Cardiac fibroblast (primary cell): ENCODE measurements at regions not wholly inside any gene's neighbourhood (a gene's known extent, or its start where the extent isn't known, plus 50 kb on each side); places are given as distances from the start of the nearest gene placed in this dataset.
A peak's percentile ranks its signal among the peaks of the same experiment; 100 is the strongest.

Experiments used
- DNase-seq, 2 donors: peaks; one replicate each; pipeline versions ENCODE4 v3.0.0 to v3.0.0-alpha.2; 2010; ENCODE audit warnings: low read depth in 2 of 2
- H3K4me3 ChIP-seq, 2 donors: replicated peaks in 1 of 2; 1 replicate in 1 of 2; 2 replicates in 1 of 2; pipeline ENCODE4 v1.5.1; 2011; ENCODE audit warnings: low read depth in 2 of 2, low read length in 2 of 2, mild to moderate bottlenecking in 2 of 2, moderate library complexity in 1 of 2
- CTCF ChIP-seq: IDR thresholded peaks from one replicate; pipeline ENCODE4 v1.5.1; 2011; ENCODE audit warnings: low read depth, mild to moderate bottlenecking, low read length, inconsistent platforms

- no peak for TF ChIP-seq CTCF
- no peak for DNase-seq
- H3K4me3 ChIP-seq: no peak overlapping the region
Measured at GRCh38 chrX:40331762-40332161, 234.0 kb upstream of the BCOR start.

GRCh38 chrX:40331353-40331752 lies 233.6 kb upstream of the BCOR start:
- no peak for DNase-seq

DNA sequence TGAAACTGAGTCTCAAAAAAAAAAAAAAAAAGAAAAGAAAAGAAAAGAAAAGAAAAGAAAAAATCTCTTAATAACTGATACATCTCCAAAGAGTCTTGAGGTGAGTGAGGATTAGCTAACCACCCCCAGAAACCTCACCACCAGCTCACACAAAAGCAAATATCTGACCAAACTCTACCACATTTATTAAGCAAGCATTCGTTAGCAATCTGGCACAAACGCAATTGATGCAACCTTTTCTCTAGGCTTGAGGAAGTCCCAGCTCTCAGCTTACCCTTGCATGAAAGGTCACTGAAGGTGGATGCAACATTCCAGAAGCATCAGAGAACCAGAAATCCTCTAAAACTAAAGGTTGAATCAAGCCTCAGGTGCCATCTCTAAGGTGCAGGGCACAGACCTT lies 231.9 kb upstream of the BCOR start:
- no peak overlapping the region for H3K4me3 ChIP-seq
- TF ChIP-seq CTCF: no peak
- DNase-seq: no peak

More at GRCh38 chrX:40331353-40331752, 233.6 kb upstream of the BCOR start:
- no peak for TF ChIP-seq CTCF
- no peak overlapping the region for H3K4me3 ChIP-seq

GRCh38 chrX:40327085-40327484 lies 229.3 kb upstream of the BCOR start:
- TF ChIP-seq CTCF: no peak
- H3K4me3 ChIP-seq: no peak overlapping the region
- no peak for DNase-seq

GRCh38 chrX:40326186-40326965 lies 228.6 kb upstream of the BCOR start:
- peak in 1 of 2 donors; percentile 37 for DNase-seq
- no peak for TF ChIP-seq CTCF

GRCh38 chrX:40325161-40325560 lies 227.4 kb upstream of the BCOR start:
- TF ChIP-seq CTCF: no peak
- no peak overlapping the region for H3K4me3 ChIP-seq
- DNase-seq: no peak

More at GRCh38 chrX:40326186-40326965, 228.6 kb upstream of the BCOR start:
- H3K4me3 ChIP-seq: no peak overlapping the region

GRCh38 chrX:40323977-40324376 lies 226.2 kb upstream of the BCOR start:
- no peak for DNase-seq
- H3K4me3 ChIP-seq: no peak overlapping the region
- no peak for TF ChIP-seq CTCF
